K562 (cell line): ENCODE measurements at regions not wholly inside any gene's neighbourhood (a gene's known extent, or its start where the extent isn't known, plus 50 kb on each side); places are given as distances from the start of the nearest gene placed in this dataset.

Experiments
- ATAC-seq: fragments of 200-7000 bp; cut with Tn5 transposase; 3 replicates; pipeline ENCODE4 v1.9.1; 2020; ENCODE audit warnings: moderate library complexity
- BruUV-seq: library from RNA; stranded (reverse); fragments of 400-500 nt; replicated peaks from 2 replicates; lab custom pipeline; 2021; lab: Mats Ljungman, UMichigan
- CTCF ChIA-PET: fragments of 300-600 bp; formaldehyde crosslinking; extraction: SDS; loops from one replicate; lab custom pipeline; 2021; ENCODE audit warnings: low intra/inter-chr PET ratio; lab: Yijun Ruan, JAX
- POLR2A ChIA-PET: fragments of 300-600, 350-650 bp; sonication (Branson Sonifier 250); formaldehyde crosslinking; extraction: SDS; loops from one replicate; lab custom pipeline; 2021; ENCODE audit warnings: antibody characterized with exemption, inconsistent platforms; lab: Yijun Ruan, JAX
- DNase-seq, 4 experiments: peaks; one replicate each; pipeline versions ENCODE4 v3.0.0 to v3.0.0-alpha.2; 2011 to 2018; ENCODE audit warnings: low spot score in 3 of 4, mixed read lengths in 3 of 4; ENCODE audit errors: extremely low read depth in 1 of 4
- FAIRE-seq: peaks from 2 replicates; lab custom pipeline; 2011; peaks lifted over from hg19 to GRCh38; lab: Jason Lieb, UNC
- H2AFZ ChIP-seq: 2 replicates; pipeline ENCODE4 v1.6.0; 2011; ENCODE audit warnings: low read depth, low read length, control low read depth, inconsistent platforms
- H3K27ac ChIP-seq: fragments of 200-600 bp; 3 replicates; pipeline ENCODE4 v1.8.0; 2011; ENCODE audit warnings: low read depth, mild to moderate bottlenecking, control low read depth, inconsistent platforms, low read length, moderate library complexity, mixed read lengths; ENCODE audit errors: extremely low read depth
- H3K27me3 ChIP-seq, 2 experiments: fragments of 300-600 bp in 1 of 2; 2 replicates in 1 of 2; 3 replicates in 1 of 2; pipeline versions ENCODE4 v1.6.0 to v1.8.0; 2011; ENCODE audit warnings: inconsistent platforms in 2 of 2, low read length in 2 of 2, mild to moderate bottlenecking in 1 of 2, mixed read lengths in 1 of 2, moderate library complexity in 1 of 2; ENCODE audit not compliant: control insufficient read depth in 2 of 2, insufficient read depth in 2 of 2
- H3K36me3 ChIP-seq: fragments of 300-600 bp; 3 replicates; pipeline ENCODE4 v1.8.0; 2011; ENCODE audit warnings: mild to moderate bottlenecking, low read length, inconsistent platforms; ENCODE audit not compliant: control insufficient read depth, insufficient read depth
- H3K4me1 ChIP-seq, 2 experiments: fragments of 200-600 bp in 1 of 2; replicated peaks in 1 of 2; 2 replicates in 1 of 2; 3 replicates in 1 of 2; pipeline versions ENCODE4 v1.5.1 to v1.8.0; 2011; ENCODE audit warnings: inconsistent platforms in 2 of 2, low read length in 2 of 2, mild to moderate bottlenecking in 1 of 2, mixed read lengths in 1 of 2, moderate library complexity in 1 of 2; ENCODE audit not compliant: control insufficient read depth in 2 of 2, insufficient read depth in 2 of 2
- H3K4me2 ChIP-seq: 2 replicates; pipeline ENCODE4 v1.6.1; 2011; ENCODE audit warnings: low read length, control low read depth, inconsistent platforms, mixed read lengths; ENCODE audit not compliant: insufficient read depth
- H3K4me3 ChIP-seq: fragments of 200-600 bp; sonication (generic), shearing (Covaris generic); 2 replicates; pipeline ENCODE4 v1.5.1; 2016; ENCODE audit warnings: control low read depth, inconsistent platforms
- H3K79me2 ChIP-seq: fragments of 200-600 bp; 3 replicates; pipeline ENCODE4 v1.8.0; 2011; ENCODE audit warnings: low read length, inconsistent platforms; ENCODE audit not compliant: control insufficient read depth, insufficient read depth
- H3K9ac ChIP-seq, 2 experiments: 2 replicates each; pipeline versions ENCODE4 v1.6.0 to v1.6.1; 2011; ENCODE audit warnings: low read depth in 2 of 2, low read length in 2 of 2, control low read depth in 1 of 2, inconsistent platforms in 1 of 2, mild to moderate bottlenecking in 1 of 2, mixed read lengths in 1 of 2; ENCODE audit not compliant: insufficient read depth in 1 of 2
- H3K9me1 ChIP-seq: one replicate; pipeline ENCODE4 v1.6.0; 2011; ENCODE audit warnings: inconsistent platforms, mild to moderate bottlenecking, low read length, moderate library complexity; ENCODE audit not compliant: control insufficient read depth, insufficient read depth
- H3K9me3 ChIP-seq: replicated peaks from 2 replicates; pipeline ENCODE4 v1.5.1; 2011; ENCODE audit warnings: low read depth, low read length, inconsistent platforms; ENCODE audit not compliant: control insufficient read depth, insufficient read depth
- H4K20me1 ChIP-seq: replicated peaks from 2 replicates; pipeline ENCODE4 v1.6.1; 2011; ENCODE audit warnings: low read length, inconsistent platforms, mixed read lengths; ENCODE audit not compliant: control insufficient read depth, insufficient read depth
- ELK3 ChIP-seq: fragments of 450-650 bp; formaldehyde crosslinking; IDR thresholded peaks from 2 replicates; pipeline ENCODE4 v1.4.0; 2020; ENCODE audit warnings: mild to moderate bottlenecking
- GABPB2 ChIP-seq: fragments of 250-450 bp; sonication (Bioruptor Pico); conservative IDR thresholded peaks from 2 replicates; pipeline ENCODE4 v1.5.1; 2021; ENCODE audit warnings: mild to moderate bottlenecking
- ILK ChIP-seq: fragments of 450-650 bp; IDR thresholded peaks from 2 replicates; pipeline ENCODE4 v1.6.1; 2016; ENCODE audit warnings: missing genetic modification characterization, low read depth, mild to moderate bottlenecking, missing compliant biosample characterization, moderate library complexity, borderline replicate concordance
- MECOM ChIP-seq: fragments of 250-450 bp; sonication (Bioruptor Pico); IDR thresholded peaks from 2 replicates; pipeline ENCODE4 v1.8.0; 2022; ENCODE audit warnings: inconsistent platforms
- MTA1 ChIP-seq: fragments of 450-650 bp; IDR thresholded peaks from 2 replicates; pipeline ENCODE4 v1.6.1; 2017; ENCODE audit warnings: borderline replicate concordance
- NFATC3 ChIP-seq: fragments of 450-650 bp; IDR thresholded peaks from 2 replicates; pipeline ENCODE4 v1.6.1; 2017; ENCODE audit warnings: mild to moderate bottlenecking
- PHF20 ChIP-seq: fragments of 450-650 bp; IDR thresholded peaks from 2 replicates; pipeline ENCODE4 v1.6.1; 2018; ENCODE audit not compliant: partially characterized antibody
- PPARD ChIP-seq: fragments of 250-450 bp; sonication (Bioruptor Pico); IDR thresholded peaks from 2 replicates; pipeline ENCODE4 v1.8.0; 2022; ENCODE audit warnings: inconsistent platforms, mild to moderate bottlenecking, moderate library complexity
- RBM14 ChIP-seq: fragments of 200-400 bp; formaldehyde crosslinking; IDR thresholded peaks from 2 replicates; pipeline ENCODE4 v1.6.1; 2018; ENCODE audit warnings: low read depth, mild to moderate bottlenecking, low read length, moderate library complexity, borderline replicate concordance; ENCODE audit not compliant: insufficient read depth
- RBM39 ChIP-seq: fragments of 200-400 bp; formaldehyde crosslinking; optimal IDR thresholded peaks from 2 replicates; pipeline ENCODE3; 2018; ENCODE audit warnings: low read depth, low read length
- SMAD4 ChIP-seq: fragments of 250-450 bp; sonication (Bioruptor Pico); conservative IDR thresholded peaks from 2 replicates; pipeline ENCODE4 v1.8.0; 2021; ENCODE audit warnings: inconsistent platforms, mild to moderate bottlenecking, moderate library complexity
- TOE1 ChIP-seq, 2 experiments: fragments of 450-650 bp in 1 of 2; sonication (generic) in 1 of 2; formaldehyde crosslinking in 1 of 2; IDR thresholded peaks; 2 replicates each; pipeline versions ENCODE4 v1.7.1 to v1.8.0; 2016 to 2022; ENCODE audit warnings: borderline replicate concordance in 2 of 2, mild to moderate bottlenecking in 2 of 2, antibody characterized with exemption in 1 of 2, inconsistent platforms in 1 of 2, low read depth in 1 of 2, missing genetic modification reagents in 1 of 2, moderate library complexity in 1 of 2
- ZBTB1 ChIP-seq: sonication (generic); formaldehyde crosslinking; IDR thresholded peaks from 2 replicates; pipeline ENCODE4 v1.8.1; 2023; ENCODE audit warnings: missing genetic modification reagents, low read depth, mild to moderate bottlenecking, borderline replicate concordance
- ZFP91 ChIP-seq: sonication (generic); formaldehyde crosslinking; IDR thresholded peaks from 2 replicates; pipeline ENCODE4 v1.8.0; 2022; ENCODE audit warnings: mild to moderate bottlenecking, missing genetic modification reagents
- ZNF280B ChIP-seq: fragments of 250-450 bp; sonication (Bioruptor Pico); IDR thresholded peaks from 2 replicates; pipeline ENCODE4 v1.5.1; 2021; ENCODE audit warnings: mild to moderate bottlenecking
- ZNF354B ChIP-seq: fragments of 250-450 bp; sonication (Bioruptor Pico); IDR thresholded peaks from 2 replicates; pipeline ENCODE4 v1.4.0; 2020
- ZNF57 ChIP-seq: fragments of 450-650 bp; formaldehyde crosslinking; IDR thresholded peaks from 2 replicates; pipeline ENCODE4 v1.4.0; 2020; ENCODE audit warnings: mild to moderate bottlenecking, moderate library complexity
- in situ Hi-C: fragments of 300-500 bp; cut with MboI; formaldehyde crosslinking; loops from 4 replicates; pipeline ENCODE4 v1.15.0; 2018; ENCODE audit warnings: inconsistent platforms, mixed read lengths
- intact Hi-C: fragments of 100-400 bp; cut with micrococcal nuclease; formaldehyde crosslinking; loops from 2 replicates; pipeline ENCODE4 v1.14.2; 2022

GRCh38 chr13:105121221-105121620 lies 1414.2 kb downstream of the EFNB2 start (continued):
- TF ChIP-seq ZNF280B (CRISPR knock-in tag) (no peak), RBM14 (no peak), PHF20 (no peak)

- no peaks in the 10 kb centered on the region for H3K9me1 ChIP-seq
- in situ Hi-C loops (no loop called here), intact Hi-C loops (no loop called here)
- H3K4me1 ChIP-seq: no peaks in the 10 kb centered on the region
- H3K9me3 ChIP-seq: no peaks in the 10 kb centered on the region
- ATAC-seq: no peak
- no peak overlapping the region for H2AFZ ChIP-seq
- BruUV-seq: no TSS peak
- ChIA-PET POLR2A (no interaction called here), CTCF (no interaction called here)
- no peak overlapping the region for H3K4me2 ChIP-seq
- no peaks in the 10 kb centered on the region for H3K36me3 ChIP-seq
- no peak for TF ChIP-seq ILK
- TF ChIP-seq ZNF354B (CRISPR knock-in tag): no peak
- TF ChIP-seq ZFP91 (CRISPR knock-in tag): no peak
- no peak for TF ChIP-seq ZBTB1 (CRISPR knock-in tag)
- TF ChIP-seq MTA1: no peak
- no peak for TF ChIP-seq MECOM (CRISPR knock-in tag)
- no peak for TF ChIP-seq ELK3 (CRISPR knock-in tag)
- no peak for TF ChIP-seq PPARD (CRISPR knock-in tag)
- no peak for TF ChIP-seq GABPB2 (CRISPR knock-in tag)
- no peak for TF ChIP-seq TOE1 (IDR thresholded peaks at IDR 0.05; ENCODE audit: borderline replicate concordance)
- no peak for TF ChIP-seq TOE1 (CRISPR knock-in tag; IDR thresholded peaks at IDR 0.05; ENCODE audit: borderline replicate concordance, low read depth)
- TF ChIP-seq NFATC3: no peak
- no peak for TF ChIP-seq SMAD4 (CRISPR knock-in tag)
- no peak for TF ChIP-seq RBM39
- no peak for TF ChIP-seq ZNF57 (CRISPR knock-in tag)
- no peak overlapping the region for H3K27ac ChIP-seq
- H3K4me3 ChIP-seq: no peak overlapping the region
- H3K27me3 ChIP-seq: no peaks in the 10 kb centered on the region
- H3K9ac ChIP-seq: no peak overlapping the region
- DNase-seq: no peak
- H3K79me2 ChIP-seq: no peaks in the 10 kb centered on the region
- FAIRE-seq: no peak
- H4K20me1 ChIP-seq: no peaks in the 10 kb centered on the region
Measured at GRCh38 chr13:105118426-105118985, 1417.0 kb downstream of the EFNB2 start.
